Fibroblast of lung (primary cell): ENCODE measurements at regions not wholly inside any gene's neighbourhood (a gene's known extent, or its start where the extent isn't known, plus 50 kb on each side); places are given as distances from the start of the nearest gene placed in this dataset.

Experiments
- DNase-seq, 2 donors: peaks; one replicate each; pipeline versions ENCODE4 v3.0.0 to v3.0.0-alpha.2; 2010; ENCODE audit warnings: low read depth in 2 of 2
- H2AFZ ChIP-seq: 2 replicates; pipeline ENCODE4 v1.5.1; 2012; ENCODE audit warnings: low read length, control low read depth, inconsistent platforms
- H3K27ac ChIP-seq: 2 replicates; pipeline ENCODE4 v1.5.1; 2011; ENCODE audit warnings: low read length, control low read depth; ENCODE audit not compliant: insufficient read depth
- H3K27me3 ChIP-seq: 2 replicates; pipeline ENCODE4 v1.5.1; 2011; ENCODE audit warnings: mild to moderate bottlenecking, low read length; ENCODE audit not compliant: control insufficient read depth, insufficient read depth
- H3K36me3 ChIP-seq: 2 replicates; pipeline ENCODE4 v1.5.1; 2011; ENCODE audit warnings: low read length; ENCODE audit not compliant: control insufficient read depth, insufficient read depth
- H3K4me1 ChIP-seq: 2 replicates; pipeline ENCODE4 v1.5.1; 2011; ENCODE audit warnings: low read length; ENCODE audit not compliant: control insufficient read depth, insufficient read depth; ENCODE audit errors: extremely low read depth
- H3K4me2 ChIP-seq: 2 replicates; pipeline ENCODE4 v1.5.1; 2011; ENCODE audit warnings: low read length, control low read depth; ENCODE audit not compliant: insufficient read depth; ENCODE audit errors: extremely low read depth
- H3K4me3 ChIP-seq, 4 experiments: fragments of 200-600 bp in 1 of 4; sonication (generic) in 1 of 4; replicated peaks in 1 of 4; 2 replicates each; pipeline ENCODE4 v1.5.1; 2011 to 2016; ENCODE audit warnings: low read length in 4 of 4, low read depth in 3 of 4, mild to moderate bottlenecking in 3 of 4, control low read depth in 2 of 4, inconsistent platforms in 1 of 4, mixed read lengths in 1 of 4; ENCODE audit not compliant: insufficient read depth in 1 of 4; ENCODE audit errors: control extremely low read depth in 1 of 4
- H3K79me2 ChIP-seq: 2 replicates; pipeline ENCODE4 v1.5.1; 2012; ENCODE audit warnings: mild to moderate bottlenecking, low read length, inconsistent platforms; ENCODE audit not compliant: control insufficient read depth, insufficient read depth
- H3K9ac ChIP-seq: 2 replicates; pipeline ENCODE4 v1.5.1; 2011; ENCODE audit warnings: mild to moderate bottlenecking, low read length, control low read depth; ENCODE audit not compliant: insufficient read depth
- H3K9me3 ChIP-seq: 2 replicates; pipeline ENCODE4 v1.5.1; 2012; ENCODE audit warnings: low read depth, low read length; ENCODE audit not compliant: control insufficient read depth, insufficient read depth
- H4K20me1 ChIP-seq: 2 replicates; pipeline ENCODE4 v1.5.1; 2011; ENCODE audit warnings: low read length; ENCODE audit not compliant: control insufficient read depth, insufficient read depth; ENCODE audit errors: extremely low read depth
- CTCF ChIP-seq, 2 donors: IDR thresholded peaks in 1 of 2; conservative IDR thresholded peaks in 1 of 2; 1 replicate in 1 of 2; 2 replicates in 1 of 2; pipeline ENCODE4 v1.5.1; 2011 to 2012; ENCODE audit warnings: low read length in 2 of 2, control low read depth in 1 of 2, inconsistent platforms in 1 of 2, low read depth in 1 of 2, mild to moderate bottlenecking in 1 of 2
- EZH2 ChIP-seq: IDR thresholded peaks from 2 replicates; pipeline ENCODE4 v1.5.1; 2012; ENCODE audit warnings: low read length, control low read depth, mild to moderate bottlenecking; ENCODE audit errors: missing control alignments

- no peaks in the 10 kb centered on the region for H4K20me1 ChIP-seq
- H3K36me3 ChIP-seq: no peaks in the 10 kb centered on the region
- peak in 1 of 2 donors; percentile 21 for DNase-seq
- H3K4me1 ChIP-seq: no peaks in the 10 kb centered on the region
- H3K27ac ChIP-seq: no peak overlapping the region
- H3K4me3 ChIP-seq: no peak overlapping the region
- TF ChIP-seq EZH2 (no peak), CTCF (conservative IDR thresholded peaks at IDR 0.05 in 1 of 2, IDR thresholded peaks at IDR 0.05 in 1 of 2; ENCODE audit: low read depth in 1 of 2, low read length in 2 of 2) (no peak)
- no peaks in the 10 kb centered on the region for H3K27me3 ChIP-seq
- H3K9ac ChIP-seq: no peak overlapping the region
- no peak overlapping the region for H3K4me2 ChIP-seq
- H3K9me3 ChIP-seq: no peaks in the 10 kb centered on the region
- H3K79me2 ChIP-seq: no peaks in the 10 kb centered on the region
- H2AFZ ChIP-seq: no peak overlapping the region
These were observed 52.7 kb upstream of the PLA2G4A start for GRCh38 chr1:186775881-186776560.

GRCh38 chr1:186775036-186775435, 53.7 kb upstream of the PLA2G4A start:
- H4K20me1 ChIP-seq: no peaks in the 10 kb centered on the region
- H3K4me2 ChIP-seq: no peak overlapping the region
- H3K27me3 ChIP-seq: no peaks in the 10 kb centered on the region
- H3K79me2 ChIP-seq: no peaks in the 10 kb centered on the region
- H3K4me3 ChIP-seq: no peak overlapping the region
- H2AFZ ChIP-seq: no peak overlapping the region
- H3K36me3 ChIP-seq: no peaks in the 10 kb centered on the region
- no peak for DNase-seq
- no peak overlapping the region for H3K27ac ChIP-seq
- H3K9ac ChIP-seq: no peak overlapping the region
- no peaks in the 10 kb centered on the region for H3K4me1 ChIP-seq
- TF ChIP-seq CTCF (conservative IDR thresholded peaks at IDR 0.05 in 1 of 2, IDR thresholded peaks at IDR 0.05 in 1 of 2; ENCODE audit: low read depth in 1 of 2, low read length in 2 of 2) (no peak), EZH2 (no peak)
- H3K9me3 ChIP-seq: no peaks in the 10 kb centered on the region

- Histone ChIP-seq H3K4me2 (no peak overlapping the region), H4K20me1 (no peaks in the 10 kb centered on the region), H3K79me2 (no peaks in the 10 kb centered on the region), H3K9me3 (no peaks in the 10 kb centered on the region), H2AFZ (no peak overlapping the region), H3K4me3 (no peak overlapping the region), H3K27me3 (no peaks in the 10 kb centered on the region), H3K36me3 (no peaks in the 10 kb centered on the region), H3K27ac (no peak overlapping the region), H3K9ac (no peak overlapping the region), H3K4me1 (no peaks in the 10 kb centered on the region)
- DNase-seq: no peak
- TF ChIP-seq CTCF (conservative IDR thresholded peaks at IDR 0.05 in 1 of 2, IDR thresholded peaks at IDR 0.05 in 1 of 2; ENCODE audit: low read depth in 1 of 2, low read length in 2 of 2) (no peak), EZH2 (no peak)
These were observed 56.5 kb upstream of the PLA2G4A start for GRCh38 chr1:186772228-186772627.
